A549 (cell line): ENCODE measurements at regions not wholly inside any gene's neighbourhood (a gene's known extent, or its start where the extent isn't known, plus 50 kb on each side); places are given as distances from the start of the nearest gene placed in this dataset.

ENCODE experiments used
- ATAC-seq, 2 experiments: fragments of 200-7000 bp in 1 of 2; fragments of >200 bp in 1 of 2; cut with Nextera tagmentation in 1 of 2; cut with Tn5 transposase in 1 of 2; 3 replicates each; pipeline versions ENCODE4 v1.8.0 to v1.9.1; 2018 to 2020; ENCODE audit warnings: mild to moderate bottlenecking in 1 of 2, moderate library complexity in 1 of 2
- CTCF ChIA-PET: fragments of 300-600 bp; sonication (Branson Sonifier 250); formaldehyde crosslinking; extraction: SDS; loops from one replicate; lab custom pipeline; 2021; ENCODE audit warnings: antibody characterized with exemption, inconsistent platforms; lab: Yijun Ruan, JAX
- POLR2A ChIA-PET: fragments of 350-600 bp; formaldehyde crosslinking; extraction: SDS; loops from one replicate; lab custom pipeline; 2021; ENCODE audit warnings: antibody characterized with exemption, inconsistent platforms; lab: Yijun Ruan, JAX
- DNase-seq, 2 experiments: peaks; one replicate each; pipeline versions ENCODE4 v3.0.0 to v3.0.0-alpha.2; 2011 to 2016; ENCODE audit warnings: low read depth in 1 of 2, low spot score in 1 of 2
- FAIRE-seq: peaks from 2 replicates; lab custom pipeline; 2011; peaks lifted over from hg19 to GRCh38; lab: Jason Lieb, UNC
- H3K27ac ChIP-seq, 2 experiments: fragments of >200 bp; sonication (Bioruptor Twin); formaldehyde crosslinking; 3 replicates each; pipeline ENCODE4 v1.5.1; 2016 to 2017
- H3K4me1 ChIP-seq: fragments of >200 bp; sonication (Bioruptor Twin); formaldehyde crosslinking; 3 replicates; pipeline ENCODE4 v1.6.1; 2016
- H3K4me2 ChIP-seq: fragments of >200 bp; sonication (Bioruptor Twin); formaldehyde crosslinking; 3 replicates; pipeline ENCODE4 v1.6.1; 2016
- H3K4me3 ChIP-seq: fragments of >200 bp; sonication (Bioruptor Twin); formaldehyde crosslinking; 3 replicates; pipeline ENCODE4 v1.5.1; 2016
- H3K9me3 ChIP-seq: fragments of >200 bp; sonication (Bioruptor Twin); formaldehyde crosslinking; 3 replicates; pipeline ENCODE4 v1.6.1; 2016
- BCL3 ChIP-seq: fragments of >200 bp; sonication (Bioruptor Twin); formaldehyde crosslinking; IDR thresholded peaks from 3 replicates; pipeline ENCODE4 v1.6.1; 2016
- CEBPB ChIP-seq, 2 experiments: fragments of >200 bp in 1 of 2; sonication (Bioruptor Twin) in 1 of 2; formaldehyde crosslinking in 1 of 2; IDR thresholded peaks; 2 replicates each; pipeline ENCODE4 v1.6.1; 2012 to 2016
- CHD4 ChIP-seq: fragments of 200-600 bp; sonication (generic); IDR thresholded peaks from 2 replicates; pipeline ENCODE4 v1.6.1; 2016; ENCODE audit warnings: antibody characterized with exemption, mild to moderate bottlenecking, borderline replicate concordance
- CTCF ChIP-seq: fragments of >200 bp; sonication (Bioruptor Twin); formaldehyde crosslinking; IDR thresholded peaks from 3 replicates; pipeline ENCODE4 v1.5.1; 2016
- ESRRA ChIP-seq: fragments of 150-350 bp; IDR thresholded peaks from 2 replicates; pipeline ENCODE4 v1.6.1; 2014; ENCODE audit warnings: mild to moderate bottlenecking, low read length, borderline replicate concordance
- FOSL2 ChIP-seq, 2 experiments: fragments of 450-650 bp in 1 of 2; fragments of >200 bp in 1 of 2; sonication (Bioruptor Twin) in 1 of 2; formaldehyde crosslinking; IDR thresholded peaks; 2 replicates each; pipeline versions ENCODE4 v1.5.0 to v1.6.1; 2016 to 2020; ENCODE audit warnings: mild to moderate bottlenecking in 1 of 2, moderate library complexity in 1 of 2
- FOXS1 ChIP-seq: fragments of 250-450 bp; sonication (Bioruptor Pico); IDR thresholded peaks from 2 replicates; pipeline ENCODE4 v1.5.0; 2020; ENCODE audit warnings: mild to moderate bottlenecking, moderate library complexity
- HDAC2 ChIP-seq: fragments of 200-600 bp; sonication (generic); IDR thresholded peaks from 2 replicates; pipeline ENCODE4 v1.6.1; 2016
- HOXA7 ChIP-seq: fragments of 250-450 bp; sonication (Bioruptor Pico); IDR thresholded peaks from 2 replicates; pipeline ENCODE4 v1.5.0; 2020; ENCODE audit warnings: mild to moderate bottlenecking, moderate library complexity
- HOXB5 ChIP-seq: fragments of 250-450 bp; sonication (Bioruptor Pico); IDR thresholded peaks from 2 replicates; pipeline ENCODE4 v1.5.0; 2020; ENCODE audit warnings: mild to moderate bottlenecking, moderate library complexity
- JUN ChIP-seq, 2 experiments: fragments of >200 bp; sonication (Bioruptor Twin); formaldehyde crosslinking; IDR thresholded peaks; 2 replicates in 1 of 2; 3 replicates in 1 of 2; pipeline ENCODE4 v1.6.1; 2016 to 2017
- JUNB ChIP-seq: fragments of >200 bp; sonication (Bioruptor Twin); formaldehyde crosslinking; IDR thresholded peaks from 2 replicates; pipeline ENCODE4 v1.6.1; 2016
- MYC ChIP-seq: IDR thresholded peaks from 2 replicates; pipeline ENCODE4 v1.6.1; 2012; ENCODE audit warnings: mild to moderate bottlenecking, inconsistent platforms, low read length, improper control_type of control experiment, borderline replicate concordance
- NR3C1 ChIP-seq: fragments of >200 bp; sonication (Bioruptor Twin); formaldehyde crosslinking; IDR thresholded peaks from 3 replicates; pipeline ENCODE4 v1.6.1; 2017
- PHF8 ChIP-seq: fragments of 200-600 bp; sonication (generic); IDR thresholded peaks from 2 replicates; pipeline ENCODE4 v1.6.1; 2016; ENCODE audit warnings: low read depth, mild to moderate bottlenecking, antibody characterized with exemption, moderate library complexity, borderline replicate concordance
- RAD21 ChIP-seq, 2 experiments: fragments of >200 bp in 1 of 2; sonication (Bioruptor Twin) in 1 of 2; formaldehyde crosslinking in 1 of 2; IDR thresholded peaks in 1 of 2; conservative IDR thresholded peaks in 1 of 2; 2 replicates in 1 of 2; 3 replicates in 1 of 2; pipeline ENCODE4 v1.6.1; 2012 to 2018; ENCODE audit warnings: inconsistent platforms in 1 of 2
- RFX5 ChIP-seq: fragments of 450-650 bp; IDR thresholded peaks from 2 replicates; pipeline ENCODE4 v1.7.1; 2014; ENCODE audit warnings: antibody characterized with exemption, mild to moderate bottlenecking, moderate library complexity
- SMC3 ChIP-seq: fragments of >200 bp; sonication (Bioruptor Twin); formaldehyde crosslinking; IDR thresholded peaks from 3 replicates; pipeline ENCODE4 v1.6.1; 2018; ENCODE audit warnings: inconsistent platforms
- SREBF2 ChIP-seq: fragments of 450-650 bp; IDR thresholded peaks from 2 replicates; pipeline ENCODE4 v1.6.1; 2014; ENCODE audit warnings: mild to moderate bottlenecking, moderate library complexity
- TFCP2L1 ChIP-seq: fragments of 250-450 bp; sonication (Bioruptor Pico); IDR thresholded peaks from 2 replicates; pipeline ENCODE4 v1.5.0; 2021; ENCODE audit warnings: mild to moderate bottlenecking
- TP53 ChIP-seq: fragments of 250-450 bp; sonication (Bioruptor Pico); IDR thresholded peaks from 2 replicates; pipeline ENCODE4 v1.5.0; 2021; ENCODE audit warnings: mild to moderate bottlenecking, moderate library complexity
- ZNF302 ChIP-seq: fragments of 250-450 bp; sonication (Bioruptor Pico); IDR thresholded peaks from 2 replicates; pipeline ENCODE4 v1.9.0; 2021; ENCODE audit warnings: inconsistent platforms, mild to moderate bottlenecking, moderate library complexity
- WGBS: methylation state at CpG from one replicate; pipeline ENCODE4 v1.1.6; 2017; ENCODE audit errors: missing lambda C conversion rate; 5-methylcytosine and 5-hydroxymethylcytosine counted together
- TF ChIP-seq, protein P1 (sequence below): IDR thresholded peaks from 2 replicates; pipeline ENCODE4 v1.6.1; 2012; ENCODE audit warnings: low read depth, borderline replicate concordance
- TF ChIP-seq, protein P2 (sequence below): fragments of 250-450 bp; sonication (Bioruptor Pico); IDR thresholded peaks from 2 replicates; pipeline ENCODE4 v1.5.0; 2021; ENCODE audit warnings: mild to moderate bottlenecking, moderate library complexity, borderline replicate concordance

- TF ChIP-seq BCL3: no peak
- no peak for TF ChIP-seq PHF8
These were observed 217.8 kb upstream of the EOMES start (continued) for GRCh38 chr3:27939940-27940339.

GRCh38 chr3:27943106-27943505, 221.0 kb upstream of the EOMES start:
- no peak for FAIRE-seq
- WGBS: 10% methylated on average over 3 of the region's 3 CpGs
- POLR2A ChIA-PET: interaction anchor here (0.6 kb wide), 1 partner anchor 302 kb away, joined by 4 read pairs; no protein-coding TSS in a partner anchor
- H3K4me3 ChIP-seq: no peak overlapping the region
- no peaks in the 10 kb centered on the region for H3K4me1 ChIP-seq
- no peaks in the 10 kb centered on the region for H3K9me3 ChIP-seq
- CTCF ChIA-PET: interaction anchor here (0.6 to 0.7 kb wide), 2 partner anchors 45 to 867 kb away, joined by 3 read pairs; no protein-coding TSS in a partner anchor
- no peak overlapping the region for H3K4me2 ChIP-seq
- peak in 1 of 2 experiments; percentile 36 for DNase-seq
- no peak overlapping the region for H3K27ac ChIP-seq
- peak; percentile 78 to 82; a peak in 5 of 6 replicates for ATAC-seq
- TF ChIP-seq SREBF2 (no peak), RFX5 (no peak), HOXB5 (CRISPR knock-in tag) (no peak), CTCF (peak; percentile 22; the same call in 1 of the 3 replicates), RAD21 (conservative IDR thresholded peaks at IDR 0.05 in 1 of 2, IDR thresholded peaks at IDR 0.05 in 1 of 2) (peak in 1 of 2 experiments; percentile 32; a peak in 2 of 5 replicates)

- no peak for TF ChIP-seq SREBF2
- no peak for TF ChIP-seq HDAC2
- TF ChIP-seq ZNF302 (CRISPR knock-in tag): no peak
- H3K9me3 ChIP-seq: no peaks in the 10 kb centered on the region
- POLR2A ChIA-PET: interaction anchor here (0.6 kb wide), 1 partner anchor 115 kb away, joined by 4 read pairs; no protein-coding TSS in a partner anchor
- DNase-seq (no peak), FAIRE-seq (no peak), ATAC-seq (0 out of 6 replicates have a peak, but pooled peaks of 1 of the 2 experiments have one; percentile 34)
- 41% methylated on average over 4 of the region's 4 CpGs for WGBS
- H3K4me1 ChIP-seq: no peaks in the 10 kb centered on the region
- no peak overlapping the region for H3K4me3 ChIP-seq
- no peak overlapping the region for H3K4me2 ChIP-seq
- no peak overlapping the region for H3K27ac ChIP-seq
- CTCF ChIA-PET: no interaction called here
These were observed 223.1 kb upstream of the EOMES start for GRCh38 chr3:27945229-27945628.

GRCh38 chr3:27960133-27960532, 238.0 kb upstream of the EOMES start:
- no peak overlapping the region for H3K4me3 ChIP-seq
- WGBS: 37% methylated on average over 2 of the region's 2 CpGs
- TF ChIP-seq CEBPB (IDR thresholded peaks at IDR 0.05): no peak
- no peak for TF ChIP-seq FOSL2 (IDR thresholded peaks at IDR 0.05)
- TF ChIP-seq FOSL2 (CRISPR knock-in tag; IDR thresholded peaks at IDR 0.05): peak; percentile 66
- FAIRE-seq: no peak
- ChIA-PET CTCF (interaction anchor here (0.6 kb wide), 1 partner anchor 181 kb away, joined by 3 read pairs; no protein-coding TSS in a partner anchor), POLR2A (no interaction called here)
- no peak for DNase-seq
- ATAC-seq: no peak
- H3K4me2 ChIP-seq: no peak overlapping the region
- H3K4me1 ChIP-seq: no peaks in the 10 kb centered on the region
- H3K27ac ChIP-seq: no peak overlapping the region
- no peaks in the 10 kb centered on the region for H3K9me3 ChIP-seq

DNA sequence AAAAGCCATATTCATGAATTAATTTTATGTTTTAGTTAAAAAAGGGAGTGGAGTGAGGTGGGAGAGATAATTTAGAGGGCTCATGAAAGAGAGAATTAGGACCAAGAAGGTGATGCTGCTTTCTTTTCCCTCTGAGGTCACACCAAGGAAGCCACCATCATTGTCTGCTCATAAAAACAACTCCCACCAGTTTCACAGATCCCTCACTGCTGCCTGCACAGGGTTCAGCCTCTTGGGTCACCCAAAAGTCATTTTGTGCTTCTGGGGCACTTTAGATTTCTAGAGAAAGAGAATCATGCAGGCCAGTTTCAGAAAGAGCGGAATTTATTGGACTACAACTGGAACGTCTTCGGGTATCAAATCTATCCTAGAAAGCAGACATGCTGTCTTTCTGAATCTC, 241.4 kb upstream of the EOMES start:
- ATAC-seq (no peak), DNase-seq (no peak), FAIRE-seq (no peak)
- H3K9me3 ChIP-seq: no peaks in the 10 kb centered on the region
- WGBS: 69% methylated on average over 3 of the region's 3 CpGs
- no peak overlapping the region for H3K4me2 ChIP-seq
- CTCF ChIA-PET: no interaction called here
- no peaks in the 10 kb centered on the region for H3K4me1 ChIP-seq
- H3K4me3 ChIP-seq: no peak overlapping the region
- POLR2A ChIA-PET: no interaction called here
- H3K27ac ChIP-seq: no peak overlapping the region
- TF ChIP-seq, protein P1, sequence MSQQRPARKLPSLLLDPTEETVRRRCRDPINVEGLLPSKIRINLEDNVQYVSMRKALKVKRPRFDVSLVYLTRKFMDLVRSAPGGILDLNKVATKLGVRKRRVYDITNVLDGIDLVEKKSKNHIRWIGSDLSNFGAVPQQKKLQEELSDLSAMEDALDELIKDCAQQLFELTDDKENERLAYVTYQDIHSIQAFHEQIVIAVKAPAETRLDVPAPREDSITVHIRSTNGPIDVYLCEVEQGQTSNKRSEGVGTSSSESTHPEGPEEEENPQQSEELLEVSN: no peak
- no peak for TF ChIP-seq JUNB
- no peak for TF ChIP-seq FOXS1 (CRISPR knock-in tag)
- no peak for TF ChIP-seq CHD4
- TF ChIP-seq, protein P2, sequence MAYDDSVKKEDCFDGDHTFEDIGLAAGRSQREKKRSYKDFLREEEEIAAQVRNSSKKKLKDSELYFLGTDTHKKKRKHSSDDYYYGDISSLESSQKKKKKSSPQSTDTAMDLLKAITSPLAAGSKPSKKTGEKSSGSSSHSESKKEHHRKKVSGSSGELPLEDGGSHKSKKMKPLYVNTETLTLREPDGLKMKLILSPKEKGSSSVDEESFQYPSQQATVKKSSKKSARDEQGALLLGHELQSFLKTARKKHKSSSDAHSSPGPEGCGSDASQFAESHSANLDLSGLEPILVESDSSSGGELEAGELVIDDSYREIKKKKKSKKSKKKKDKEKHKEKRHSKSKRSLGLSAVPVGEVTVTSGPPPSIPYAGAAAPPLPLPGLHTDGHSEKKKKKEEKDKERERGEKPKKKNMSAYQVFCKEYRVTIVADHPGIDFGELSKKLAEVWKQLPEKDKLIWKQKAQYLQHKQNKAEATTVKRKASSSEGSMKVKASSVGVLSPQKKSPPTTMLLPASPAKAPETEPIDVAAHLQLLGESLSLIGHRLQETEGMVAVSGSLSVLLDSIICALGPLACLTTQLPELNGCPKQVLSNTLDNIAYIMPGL (CRISPR knock-in tag): no peak
- TF ChIP-seq ESRRA: no peak
- TF ChIP-seq JUN (IDR thresholded peaks at IDR 0.05): no peak
- no peak for TF ChIP-seq TFCP2L1 (CRISPR knock-in tag)
- TF ChIP-seq SREBF2: no peak
- no peak for TF ChIP-seq SMC3
- TF ChIP-seq NR3C1: no peak
- TF ChIP-seq TP53: no peak
- no peak for TF ChIP-seq MYC
- TF ChIP-seq HOXA7 (CRISPR knock-in tag): no peak
